Ishikawa (cell line): ENCODE measurements at regions not wholly inside any gene's neighbourhood (a gene's known extent, or its start where the extent isn't known, plus 50 kb on each side); places are given as distances from the start of the nearest gene placed in this dataset.
A peak's percentile ranks its signal among the peaks of the same experiment; 100 is the strongest.

Experiments
- CEBPB ChIP-seq: IDR thresholded peaks from 2 replicates; pipeline ENCODE4 v1.6.1; 2012
- CREB1 ChIP-seq: IDR thresholded peaks from 2 replicates; pipeline ENCODE4 v1.6.1; 2012; ENCODE audit warnings: low read depth
- EGR1 ChIP-seq: IDR thresholded peaks from 2 replicates; pipeline ENCODE4 v1.6.1; 2012
- EP300 ChIP-seq: IDR thresholded peaks from 2 replicates; pipeline ENCODE4 v1.6.1; 2012; ENCODE audit warnings: borderline replicate concordance
- FOXM1 ChIP-seq: IDR thresholded peaks from 2 replicates; pipeline ENCODE4 v1.6.1; 2012; ENCODE audit warnings: low read depth, borderline replicate concordance
- MAX ChIP-seq: IDR thresholded peaks from 2 replicates; pipeline ENCODE4 v1.6.1; 2012
- NFIC ChIP-seq: IDR thresholded peaks from 2 replicates; pipeline ENCODE4 v1.6.1; 2012
- RAD21 ChIP-seq: IDR thresholded peaks from 2 replicates; pipeline ENCODE4 v1.6.1; 2012; ENCODE audit warnings: low read depth
- REST ChIP-seq: IDR thresholded peaks from 2 replicates; pipeline ENCODE4 v1.6.1; 2012; ENCODE audit warnings: low read depth, mild to moderate bottlenecking
- TAF1 ChIP-seq: IDR thresholded peaks from 2 replicates; pipeline ENCODE4 v1.6.1; 2012; ENCODE audit warnings: low read depth, mild to moderate bottlenecking
- TCF12 ChIP-seq: IDR thresholded peaks from 2 replicates; pipeline ENCODE4 v1.6.1; 2012; ENCODE audit warnings: low read depth
- TEAD4 ChIP-seq: IDR thresholded peaks from 2 replicates; pipeline ENCODE4 v1.6.1; 2012
- USF1 ChIP-seq: IDR thresholded peaks from 2 replicates; pipeline ENCODE4 v1.6.1; 2012
- YY1 ChIP-seq: IDR thresholded peaks from 2 replicates; pipeline ENCODE4 v1.6.1; 2012; ENCODE audit warnings: low read depth
- ZBTB7A ChIP-seq: IDR thresholded peaks from 2 replicates; pipeline ENCODE4 v1.6.1; 2012; ENCODE audit warnings: low read depth

- TF ChIP-seq CEBPB: peak; percentile 97
- no peak for TF ChIP-seq TCF12
These were observed 394.8 kb upstream of the IGFBP3 start for GRCh38 chr7:46315891-46316290.

GRCh38 chr7:46301677-46302076, 380.6 kb upstream of the IGFBP3 start:
- TF ChIP-seq NFIC (no peak), CREB1 (no peak), USF1 (no peak), YY1 (no peak), ZBTB7A (no peak), RAD21 (no peak), CEBPB (no peak), TCF12 (no peak), EP300 (no peak), MAX (no peak), REST (no peak), TAF1 (no peak), FOXM1 (no peak), EGR1 (no peak), TEAD4 (no peak)

GRCh38 chr7:46297515-46297914, 376.4 kb upstream of the IGFBP3 start:
- TF ChIP-seq EP300 (no peak), CEBPB (no peak), FOXM1 (no peak), USF1 (no peak), ZBTB7A (no peak), REST (no peak)

- TF ChIP-seq CEBPB (no peak), YY1 (no peak), NFIC (no peak), RAD21 (no peak), TCF12 (no peak), MAX (no peak), REST (no peak), TEAD4 (no peak), USF1 (no peak), TAF1 (no peak), EGR1 (no peak), EP300 (no peak), ZBTB7A (no peak), CREB1 (no peak), FOXM1 (no peak)
These were observed 375.5 kb upstream of the IGFBP3 start for GRCh38 chr7:46296526-46296925.

- no peak for TF ChIP-seq REST
- no peak for TF ChIP-seq TAF1
- no peak for TF ChIP-seq TEAD4
- TF ChIP-seq YY1: no peak
- TF ChIP-seq ZBTB7A: no peak
- no peak for TF ChIP-seq EGR1
- no peak for TF ChIP-seq CEBPB
- TF ChIP-seq TCF12: no peak
- no peak for TF ChIP-seq FOXM1
- TF ChIP-seq RAD21: no peak
- TF ChIP-seq USF1: no peak
- TF ChIP-seq CREB1: no peak
- TF ChIP-seq MAX: no peak
- no peak for TF ChIP-seq NFIC
- no peak for TF ChIP-seq EP300
These were observed 373.3 kb upstream of the IGFBP3 start for GRCh38 chr7:46294381-46294780.
